Fibroblast of lung (primary cell): ENCODE measurements at regions not wholly inside any gene's neighbourhood (a gene's known extent, or its start where the extent isn't known, plus 50 kb on each side); places are given as distances from the start of the nearest gene placed in this dataset.

ENCODE experiments used
- CTCF ChIP-seq, 2 donors: IDR thresholded peaks in 1 of 2; conservative IDR thresholded peaks in 1 of 2; 1 replicate in 1 of 2; 2 replicates in 1 of 2; pipeline ENCODE4 v1.5.1; 2011 to 2012; ENCODE audit warnings: low read length in 2 of 2, control low read depth in 1 of 2, inconsistent platforms in 1 of 2, low read depth in 1 of 2, mild to moderate bottlenecking in 1 of 2
- EZH2 ChIP-seq: IDR thresholded peaks from 2 replicates; pipeline ENCODE4 v1.5.1; 2012; ENCODE audit warnings: low read length, control low read depth, mild to moderate bottlenecking; ENCODE audit errors: missing control alignments

- TF ChIP-seq CTCF (conservative IDR thresholded peaks at IDR 0.05 in 1 of 2, IDR thresholded peaks at IDR 0.05 in 1 of 2; ENCODE audit: low read depth in 1 of 2, low read length in 2 of 2) (no peak), EZH2 (no peak)
Measured at GRCh38 chr5:17088051-17088450, 129.4 kb upstream of the BASP1 start.
